ENCODE measurements at regions not wholly inside any gene's neighbourhood (a gene's known extent, or its start where the extent isn't known, plus 50 kb on each side); places are given as distances from the start of the nearest gene placed in this dataset.
"Not testable (repeated sequence)": the region's sequence is repeated elsewhere in the genome, so short reads cannot be mapped to it uniquely, and the experiment has no call there.

GRCh38 chr2:235413064-235413463 is 80.8 kb upstream of the AGAP1 start:
- DNase-seq: no peak

GRCh38 chr2:235414422-235414821 is 79.4 kb upstream of the AGAP1 start:
- DNase-seq: peak; percentile 79

GRCh38 chr2:235416858-235417499 is 76.9 kb upstream of the AGAP1 start:
- DNase-seq: no peak

GRCh38 chr2:235418918-235419317 is 74.9 kb upstream of the AGAP1 start:
- DNase-seq: no peak

GRCh38 chr2:235419996-235420395 is 73.8 kb upstream of the AGAP1 start:
- no peak for DNase-seq

GRCh38 chr2:235421618-235422017 is 72.2 kb upstream of the AGAP1 start:
- no peak for DNase-seq

- no peak for DNase-seq
Observed at GRCh38 chr2:235430366-235431083, 63.3 kb upstream of the AGAP1 start.

- DNase-seq: no peak
Observed at GRCh38 chr2:235432741-235433520, 60.9 kb upstream of the AGAP1 start.

GRCh38 chr2:235433860-235434259 is 60.0 kb upstream of the AGAP1 start:
- no peak for DNase-seq

- no peak for DNase-seq
Observed at GRCh38 chr2:235439959-235440662, 53.7 kb upstream of the AGAP1 start.

- not testable (repeated sequence) for DNase-seq
Observed at GRCh38 chr2:235443580-235443979, 50.3 kb upstream of the AGAP1 start.
